Neural cell (in vitro differentiated cells): ENCODE measurements at regions not wholly inside any gene's neighbourhood (a gene's known extent, or its start where the extent isn't known, plus 50 kb on each side); places are given as distances from the start of the nearest gene placed in this dataset.

Experiments
- CTCF ChIP-seq: fragments of 450-650 bp; IDR thresholded peaks from 2 replicates; pipeline ENCODE4 v1.5.1; 2014; ENCODE audit warnings: antibody characterized with exemption, mild to moderate bottlenecking, moderate library complexity; ENCODE audit not compliant: poor library complexity, severe bottlenecking
- EP300 ChIP-seq: fragments of 450-650 bp; conservative IDR thresholded peaks from 2 replicates; pipeline ENCODE4 v1.6.1; 2014; ENCODE audit warnings: antibody characterized with exemption, mild to moderate bottlenecking, moderate library complexity; ENCODE audit not compliant: poor library complexity, severe bottlenecking
- EZH2 ChIP-seq: fragments of 200-600, 300-800 bp; shearing (Covaris generic), sonication (generic); IDR thresholded peaks from 2 replicates; pipeline ENCODE4 v1.6.1; 2014; ENCODE audit warnings: antibody characterized with exemption, low read length, borderline replicate concordance, mild to moderate bottlenecking; ENCODE audit not compliant: insufficient read depth, poor library complexity, severe bottlenecking
- MXI1 ChIP-seq: fragments of 450-650 bp; conservative IDR thresholded peaks from 2 replicates; pipeline ENCODE4 v1.6.1; 2014; ENCODE audit warnings: antibody characterized with exemption, mild to moderate bottlenecking; ENCODE audit not compliant: poor library complexity, severe bottlenecking
- POLR2AphosphoS5 ChIP-seq: IDR thresholded peaks from 2 replicates; pipeline ENCODE4 v1.6.1; 2012
- RAD21 ChIP-seq: fragments of 450-650 bp; conservative IDR thresholded peaks from 2 replicates; pipeline ENCODE4 v1.6.1; 2014; ENCODE audit warnings: antibody characterized with exemption, mild to moderate bottlenecking, moderate library complexity
- REST ChIP-seq: IDR thresholded peaks from 2 replicates; pipeline ENCODE4 v1.6.1; 2012; ENCODE audit warnings: borderline replicate concordance
- SMC3 ChIP-seq: fragments of 450-650 bp; conservative IDR thresholded peaks from 2 replicates; pipeline ENCODE4 v1.6.1; 2014; ENCODE audit warnings: antibody characterized with exemption, mild to moderate bottlenecking, moderate library complexity; ENCODE audit not compliant: poor library complexity

DNA sequence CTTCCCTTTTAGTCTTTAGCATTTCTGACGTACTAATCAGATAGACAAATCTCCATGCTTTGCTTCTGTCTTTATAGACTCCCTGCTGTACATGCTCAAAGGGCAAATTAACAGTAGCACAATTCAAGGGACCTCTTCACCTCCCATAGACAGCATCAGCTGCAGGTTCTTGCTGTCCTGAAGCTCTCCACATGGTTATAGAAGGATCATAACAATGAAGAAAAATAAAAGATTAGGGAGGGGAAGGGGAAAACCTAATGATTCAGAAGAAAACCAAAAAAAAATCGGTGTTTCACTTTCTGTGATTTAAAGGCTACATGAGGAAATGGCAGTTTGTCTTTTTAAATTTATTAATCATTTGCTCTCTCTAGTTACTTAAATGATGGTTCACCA, 155.5 kb downstream of the PTCSC3 start:
- TF ChIP-seq CTCF, result no peak
- TF ChIP-seq RAD21, result no peak
- TF ChIP-seq EP300, result no peak
- TF ChIP-seq POLR2AphosphoS5, result no peak
- no peak for TF ChIP-seq SMC3
- no peak for TF ChIP-seq REST
- no peak for TF ChIP-seq EZH2
- no peak for TF ChIP-seq MXI1
